ENCODE measurements at regions not wholly inside any gene's neighbourhood (a gene's known extent, or its start where the extent isn't known, plus 50 kb on each side); places are given as distances from the start of the nearest gene placed in this dataset.

DNA sequence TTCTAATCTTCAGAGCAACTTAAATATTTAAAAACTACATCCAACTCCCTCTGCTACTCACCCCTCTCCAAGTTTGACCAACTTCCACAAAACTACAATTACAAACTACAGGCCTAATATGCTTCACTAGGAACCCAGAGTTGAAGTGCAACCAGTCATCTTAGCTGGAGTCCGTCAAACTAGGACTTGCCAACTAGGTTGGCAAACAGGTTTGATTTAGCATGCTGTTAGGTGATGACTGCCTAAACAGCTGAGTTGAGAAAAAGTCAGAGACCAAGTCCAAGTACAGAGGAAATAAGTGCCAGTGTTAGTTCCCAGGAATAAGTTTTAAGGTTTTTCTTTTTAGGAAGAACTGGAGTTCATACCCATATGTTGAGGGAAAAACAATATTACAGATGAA is 1109.0 kb downstream of the TUSC7 start:
- H3K4me3 ChIP-seq, result no peak overlapping the region
- no peaks in the 10 kb centered on the region for H3K9me3 ChIP-seq
- no peaks in the 10 kb centered on the region for H3K27me3 ChIP-seq
- DNase-seq, result no peak
- TF ChIP-seq, protein P1, sequence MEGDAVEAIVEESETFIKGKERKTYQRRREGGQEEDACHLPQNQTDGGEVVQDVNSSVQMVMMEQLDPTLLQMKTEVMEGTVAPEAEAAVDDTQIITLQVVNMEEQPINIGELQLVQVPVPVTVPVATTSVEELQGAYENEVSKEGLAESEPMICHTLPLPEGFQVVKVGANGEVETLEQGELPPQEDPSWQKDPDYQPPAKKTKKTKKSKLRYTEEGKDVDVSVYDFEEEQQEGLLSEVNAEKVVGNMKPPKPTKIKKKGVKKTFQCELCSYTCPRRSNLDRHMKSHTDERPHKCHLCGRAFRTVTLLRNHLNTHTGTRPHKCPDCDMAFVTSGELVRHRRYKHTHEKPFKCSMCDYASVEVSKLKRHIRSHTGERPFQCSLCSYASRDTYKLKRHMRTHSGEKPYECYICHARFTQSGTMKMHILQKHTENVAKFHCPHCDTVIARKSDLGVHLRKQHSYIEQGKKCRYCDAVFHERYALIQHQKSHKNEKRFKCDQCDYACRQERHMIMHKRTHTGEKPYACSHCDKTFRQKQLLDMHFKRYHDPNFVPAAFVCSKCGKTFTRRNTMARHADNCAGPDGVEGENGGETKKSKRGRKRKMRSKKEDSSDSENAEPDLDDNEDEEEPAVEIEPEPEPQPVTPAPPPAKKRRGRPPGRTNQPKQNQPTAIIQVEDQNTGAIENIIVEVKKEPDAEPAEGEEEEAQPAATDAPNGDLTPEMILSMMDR (IDR thresholded peaks at IDR 0.05), result no peak
- no peak for TF ChIP-seq POLR2A (IDR thresholded peaks at IDR 0.05)
- H3K36me3 ChIP-seq, result no peaks in the 10 kb centered on the region
- H3K4me1 ChIP-seq, result no peaks in the 10 kb centered on the region
- H3K27ac ChIP-seq, result no peak overlapping the region

DNA sequence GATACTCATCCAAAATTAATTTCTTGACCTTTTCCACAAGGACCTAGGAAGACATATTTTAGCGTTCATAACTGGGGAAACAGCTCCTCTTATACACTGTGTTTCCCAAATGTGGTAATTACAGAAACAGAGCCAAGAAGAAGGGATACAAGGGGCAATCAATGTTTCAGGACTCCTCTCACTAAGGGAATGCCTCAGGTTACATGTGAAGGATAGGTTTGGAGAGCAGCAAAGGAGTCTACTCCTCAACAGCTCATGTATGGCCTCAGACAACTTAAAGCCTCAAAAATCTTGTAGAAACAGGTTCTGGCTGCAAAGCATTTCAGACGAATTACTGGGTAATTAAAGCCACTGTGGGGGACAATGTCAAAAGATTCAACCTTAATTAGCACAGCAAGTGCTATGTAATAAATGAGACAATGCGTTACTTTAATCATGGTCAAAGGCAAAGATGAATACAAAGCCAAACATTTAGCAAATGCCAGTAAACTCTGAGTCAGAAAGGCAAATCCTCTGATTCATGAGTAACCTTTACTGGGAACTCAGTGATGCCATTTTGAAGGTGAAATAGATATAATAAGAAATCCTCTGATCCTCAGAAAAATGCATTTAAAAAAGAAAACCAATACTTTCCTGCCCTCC is 1111.2 kb downstream of the TUSC7 start:
- TF ChIP-seq POLR2A (IDR thresholded peaks at IDR 0.05), result no peak
- TF ChIP-seq, protein P1 (IDR thresholded peaks at IDR 0.05), result no peak
- Histone ChIP-seq H3K27me3 (no peaks in the 10 kb centered on the region), H3K4me1 (no peaks in the 10 kb centered on the region), H3K9me3 (no peaks in the 10 kb centered on the region), H3K4me3 (no peak overlapping the region), H3K27ac (no peak overlapping the region), H3K36me3 (no peaks in the 10 kb centered on the region)
- no peak for DNase-seq

DNA sequence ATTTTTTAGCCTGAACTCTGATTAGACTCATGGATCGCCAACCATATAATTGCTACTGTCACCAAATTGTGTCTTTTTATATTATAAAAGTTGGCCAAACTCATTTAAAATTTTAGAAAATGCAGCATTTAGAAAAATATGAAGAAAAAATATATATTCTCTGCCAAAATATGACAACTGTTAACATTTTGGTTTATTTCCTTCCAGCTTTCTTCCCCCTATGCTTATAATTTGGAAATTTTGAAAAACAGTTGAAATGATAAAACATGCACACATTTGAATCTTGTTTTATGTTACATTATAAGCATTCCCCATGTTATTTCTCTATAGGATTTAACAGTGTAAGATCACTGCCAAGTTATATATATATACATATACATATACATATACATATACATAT is 1112.8 kb downstream of the TUSC7 start:
- H3K4me3 ChIP-seq, result no peak overlapping the region
- no peak overlapping the region for H3K27ac ChIP-seq
- no peak for DNase-seq
- no peaks in the 10 kb centered on the region for H3K36me3 ChIP-seq
- TF ChIP-seq POLR2A (IDR thresholded peaks at IDR 0.05), result no peak
- TF ChIP-seq, protein P1 (IDR thresholded peaks at IDR 0.05), result no peak
- H3K4me1 ChIP-seq, result no peaks in the 10 kb centered on the region
- no peaks in the 10 kb centered on the region for H3K27me3 ChIP-seq
- no peaks in the 10 kb centered on the region for H3K9me3 ChIP-seq

DNA sequence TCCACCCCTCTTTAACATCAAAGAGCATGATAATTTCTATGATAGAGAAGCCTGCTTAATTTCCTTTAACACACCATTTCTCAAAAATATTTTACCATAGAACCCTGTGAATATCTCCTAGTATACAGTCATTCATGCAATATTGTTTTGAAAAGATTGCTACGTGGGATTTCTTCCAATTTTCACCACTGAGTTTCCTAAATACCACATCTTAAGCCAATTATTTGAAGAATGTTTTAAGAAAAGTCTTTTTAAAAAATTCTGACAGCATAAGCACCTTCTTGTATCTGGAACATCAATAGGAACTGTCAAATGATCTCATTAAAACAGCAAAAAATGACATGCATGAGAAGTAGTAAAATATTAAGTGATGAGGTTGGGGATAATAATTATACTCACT is 1126.7 kb downstream of the TUSC7 start:
- Histone ChIP-seq H3K4me3 (no peak overlapping the region), H3K36me3 (no peaks in the 10 kb centered on the region), H3K27ac (no peak overlapping the region), H3K27me3 (no peaks in the 10 kb centered on the region), H3K9me3 (no peaks in the 10 kb centered on the region), H3K4me1 (no peaks in the 10 kb centered on the region)
- no peak for DNase-seq
- TF ChIP-seq, protein P1 (IDR thresholded peaks at IDR 0.05), result no peak
- TF ChIP-seq POLR2A (IDR thresholded peaks at IDR 0.05), result no peak

DNA sequence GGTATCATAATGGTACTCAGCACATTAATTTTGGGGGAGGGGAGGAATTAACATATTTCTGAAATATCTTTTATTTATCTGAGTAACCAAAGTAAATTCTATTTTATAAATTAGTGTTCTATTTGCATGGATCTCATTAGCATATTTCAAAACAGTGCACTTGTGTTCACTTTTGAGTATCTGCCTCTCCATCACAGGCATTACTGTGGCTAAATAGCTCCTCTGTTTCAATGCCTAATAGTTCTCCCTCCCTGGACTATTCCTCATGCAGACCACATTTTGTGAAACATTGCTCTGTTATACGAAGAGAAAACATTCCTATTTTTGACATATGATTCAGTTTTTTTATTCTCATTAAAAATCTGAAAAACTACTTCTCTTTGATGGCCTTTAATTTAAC is 1127.8 kb downstream of the TUSC7 start:
- H3K4me3 ChIP-seq, result no peak overlapping the region

More for the DNA sequence above, 1127.8 kb downstream of the TUSC7 start:
- H3K27me3 ChIP-seq, result no peaks in the 10 kb centered on the region
- DNase-seq, result no peak
- no peaks in the 10 kb centered on the region for H3K9me3 ChIP-seq
- no peak overlapping the region for H3K27ac ChIP-seq
- no peaks in the 10 kb centered on the region for H3K4me1 ChIP-seq
- TF ChIP-seq, protein P1 (IDR thresholded peaks at IDR 0.05), result no peak
- TF ChIP-seq POLR2A (IDR thresholded peaks at IDR 0.05), result no peak
- H3K36me3 ChIP-seq, result no peaks in the 10 kb centered on the region

All from Peyer's patch (tissue), 4 donors.